K562 (cell line): ENCODE measurements at regions not wholly inside any gene's neighbourhood (a gene's known extent, or its start where the extent isn't known, plus 50 kb on each side); places are given as distances from the start of the nearest gene placed in this dataset.
"Not testable (repeated sequence)": the region's sequence is repeated elsewhere in the genome, so short reads cannot be mapped to it uniquely, and the experiment has no call there.

Source experiments
- ATAC-seq: fragments of 200-7000 bp; cut with Tn5 transposase; 3 replicates; pipeline ENCODE4 v1.9.1; 2020; ENCODE audit warnings: moderate library complexity
- BruUV-seq: library from RNA; stranded (reverse); fragments of 400-500 nt; replicated peaks from 2 replicates; lab custom pipeline; 2021; lab: Mats Ljungman, UMichigan
- CTCF ChIA-PET: fragments of 300-600 bp; formaldehyde crosslinking; extraction: SDS; loops from one replicate; lab custom pipeline; 2021; ENCODE audit warnings: low intra/inter-chr PET ratio; lab: Yijun Ruan, JAX
- POLR2A ChIA-PET: fragments of 300-600, 350-650 bp; sonication (Branson Sonifier 250); formaldehyde crosslinking; extraction: SDS; loops from one replicate; lab custom pipeline; 2021; ENCODE audit warnings: antibody characterized with exemption, inconsistent platforms; lab: Yijun Ruan, JAX
- DNase-seq, 4 experiments: peaks; one replicate each; pipeline versions ENCODE4 v3.0.0 to v3.0.0-alpha.2; 2011 to 2018; ENCODE audit warnings: low spot score in 3 of 4, mixed read lengths in 3 of 4; ENCODE audit errors: extremely low read depth in 1 of 4
- FAIRE-seq: peaks from 2 replicates; lab custom pipeline; 2011; peaks lifted over from hg19 to GRCh38; lab: Jason Lieb, UNC
- H2AFZ ChIP-seq: 2 replicates; pipeline ENCODE4 v1.6.0; 2011; ENCODE audit warnings: low read depth, low read length, control low read depth, inconsistent platforms
- H3K27ac ChIP-seq: fragments of 200-600 bp; 3 replicates; pipeline ENCODE4 v1.8.0; 2011; ENCODE audit warnings: low read depth, mild to moderate bottlenecking, control low read depth, inconsistent platforms, low read length, moderate library complexity, mixed read lengths; ENCODE audit errors: extremely low read depth
- H3K27me3 ChIP-seq, 2 experiments: fragments of 300-600 bp in 1 of 2; 2 replicates in 1 of 2; 3 replicates in 1 of 2; pipeline versions ENCODE4 v1.6.0 to v1.8.0; 2011; ENCODE audit warnings: inconsistent platforms in 2 of 2, low read length in 2 of 2, mild to moderate bottlenecking in 1 of 2, mixed read lengths in 1 of 2, moderate library complexity in 1 of 2; ENCODE audit not compliant: control insufficient read depth in 2 of 2, insufficient read depth in 2 of 2
- H3K36me3 ChIP-seq: fragments of 300-600 bp; 3 replicates; pipeline ENCODE4 v1.8.0; 2011; ENCODE audit warnings: mild to moderate bottlenecking, low read length, inconsistent platforms; ENCODE audit not compliant: control insufficient read depth, insufficient read depth
- H3K4me1 ChIP-seq, 2 experiments: fragments of 200-600 bp in 1 of 2; replicated peaks in 1 of 2; 2 replicates in 1 of 2; 3 replicates in 1 of 2; pipeline versions ENCODE4 v1.5.1 to v1.8.0; 2011; ENCODE audit warnings: inconsistent platforms in 2 of 2, low read length in 2 of 2, mild to moderate bottlenecking in 1 of 2, mixed read lengths in 1 of 2, moderate library complexity in 1 of 2; ENCODE audit not compliant: control insufficient read depth in 2 of 2, insufficient read depth in 2 of 2
- H3K4me2 ChIP-seq: 2 replicates; pipeline ENCODE4 v1.6.1; 2011; ENCODE audit warnings: low read length, control low read depth, inconsistent platforms, mixed read lengths; ENCODE audit not compliant: insufficient read depth
- H3K4me3 ChIP-seq: fragments of 200-600 bp; sonication (generic), shearing (Covaris generic); 2 replicates; pipeline ENCODE4 v1.5.1; 2016; ENCODE audit warnings: control low read depth, inconsistent platforms
- H3K79me2 ChIP-seq: fragments of 200-600 bp; 3 replicates; pipeline ENCODE4 v1.8.0; 2011; ENCODE audit warnings: low read length, inconsistent platforms; ENCODE audit not compliant: control insufficient read depth, insufficient read depth
- H3K9ac ChIP-seq, 2 experiments: 2 replicates each; pipeline versions ENCODE4 v1.6.0 to v1.6.1; 2011; ENCODE audit warnings: low read depth in 2 of 2, low read length in 2 of 2, control low read depth in 1 of 2, inconsistent platforms in 1 of 2, mild to moderate bottlenecking in 1 of 2, mixed read lengths in 1 of 2; ENCODE audit not compliant: insufficient read depth in 1 of 2
- H3K9me1 ChIP-seq: one replicate; pipeline ENCODE4 v1.6.0; 2011; ENCODE audit warnings: inconsistent platforms, mild to moderate bottlenecking, low read length, moderate library complexity; ENCODE audit not compliant: control insufficient read depth, insufficient read depth
- H3K9me3 ChIP-seq: replicated peaks from 2 replicates; pipeline ENCODE4 v1.5.1; 2011; ENCODE audit warnings: low read depth, low read length, inconsistent platforms; ENCODE audit not compliant: control insufficient read depth, insufficient read depth
- H4K20me1 ChIP-seq: replicated peaks from 2 replicates; pipeline ENCODE4 v1.6.1; 2011; ENCODE audit warnings: low read length, inconsistent platforms, mixed read lengths; ENCODE audit not compliant: control insufficient read depth, insufficient read depth
- MCM7 ChIP-seq, 2 experiments: fragments of 450-650 bp; IDR thresholded peaks; 2 replicates each; pipeline ENCODE4 v1.6.1; 2016 to 2018
- NKRF ChIP-seq: fragments of 450-650 bp; IDR thresholded peaks from 2 replicates; pipeline ENCODE4 v1.6.1; 2016; ENCODE audit warnings: borderline replicate concordance
- RBM25 ChIP-seq: fragments of 200-400 bp; formaldehyde crosslinking; IDR thresholded peaks from 2 replicates; pipeline ENCODE4 v1.6.1; 2018; ENCODE audit warnings: low read length, low read depth, moderate library complexity; ENCODE audit not compliant: severe bottlenecking
- SAFB2 ChIP-seq: fragments of 200-400 bp; formaldehyde crosslinking; IDR thresholded peaks from 2 replicates; pipeline ENCODE4 v1.6.1; 2018; ENCODE audit warnings: borderline replicate concordance, low read length, low read depth, moderate library complexity; ENCODE audit not compliant: severe bottlenecking
- SRSF7 ChIP-seq: fragments of 200-400 bp; formaldehyde crosslinking; optimal IDR thresholded peaks from 2 replicates; pipeline ENCODE3; 2017; ENCODE audit warnings: mild to moderate bottlenecking, low read depth, low read length
- ZMIZ1 ChIP-seq, 2 experiments: fragments of 150-350 bp in 1 of 2; IDR thresholded peaks; 2 replicates each; pipeline ENCODE4 v1.6.1; 2012 to 2016; ENCODE audit warnings: low read depth in 2 of 2, low read length in 2 of 2, mild to moderate bottlenecking in 1 of 2, moderate library complexity in 1 of 2
- ZNF263 ChIP-seq: sonication (generic); formaldehyde crosslinking; IDR thresholded peaks from 2 replicates; pipeline ENCODE4 v1.8.0; 2022; ENCODE audit warnings: mild to moderate bottlenecking, missing genetic modification reagents, borderline replicate concordance
- ZNF280A ChIP-seq: fragments of 450-650 bp; IDR thresholded peaks from 2 replicates; pipeline ENCODE4 v1.6.1; 2018; ENCODE audit warnings: mild to moderate bottlenecking, low read depth; ENCODE audit not compliant: partially characterized antibody
- WGBS: fragments of 100-300 bp; shearing (Covaris generic); methylation state at CpG from one replicate; pipeline ENCODE4 v1.1.6; 2016; ENCODE audit warnings: low coverage, mixed read lengths; ENCODE audit not compliant: insufficient coverage; ENCODE audit errors: missing lambda C conversion rate; 5-methylcytosine and 5-hydroxymethylcytosine counted together
- in situ Hi-C: fragments of 300-500 bp; cut with MboI; formaldehyde crosslinking; loops from 4 replicates; pipeline ENCODE4 v1.15.0; 2018; ENCODE audit warnings: inconsistent platforms, mixed read lengths
- intact Hi-C: fragments of 100-400 bp; cut with micrococcal nuclease; formaldehyde crosslinking; loops from 2 replicates; pipeline ENCODE4 v1.14.2; 2022

- intact Hi-C loops, FAIRE-seq, H3K36me3 ChIP-seq, DNase-seq, in situ Hi-C loops, H3K4me3 ChIP-seq, H3K4me1 ChIP-seq, H3K9me3 ChIP-seq, ATAC-seq, H3K9ac ChIP-seq, H3K4me2 ChIP-seq, H3K27ac ChIP-seq, BruUV-seq, POLR2A ChIA-PET, H4K20me1 ChIP-seq, H2AFZ ChIP-seq, H3K9me1 ChIP-seq, CTCF ChIA-PET, H3K79me2 ChIP-seq: not testable (repeated sequence)
- H3K27me3 ChIP-seq, result peaks cover 0 to 23% of the 10 kb centered on the region in 2 experiments; a peak in 4 of 5 replicates
- WGBS, result 3% methylated on average over 2 of the region's 4 CpGs
Observed at GRCh38 chr5:37927753-37928152, 87.9 kb upstream of the GDNF start.

GRCh38 chr5:37926732-37927131 is 86.9 kb upstream of the GDNF start:
- no peak for ATAC-seq
- Histone ChIP-seq H3K27me3 (peaks cover 0 to 23% of the 10 kb centered on the region in 2 experiments; a peak in 4 of 5 replicates), H3K4me3 (no peak overlapping the region), H3K36me3 (no peaks in the 10 kb centered on the region), H3K9me3 (no peaks in the 10 kb centered on the region), H3K27ac (no peak overlapping the region), H3K9ac (no peak overlapping the region), H3K79me2 (no peaks in the 10 kb centered on the region), H3K4me1 (no peaks in the 10 kb centered on the region), H3K4me2 (no peak overlapping the region), H4K20me1 (no peaks in the 10 kb centered on the region), H3K9me1 (no peaks in the 10 kb centered on the region), H2AFZ (no peak overlapping the region)
- intact Hi-C loops, result no loop called here
- POLR2A ChIA-PET, result interaction anchor here (0.7 to 1.6 kb wide), 2 partner anchors 12 to 172 kb away, joined by 3 read pairs; no protein-coding TSS in a partner anchor
- no peak for FAIRE-seq
- CTCF ChIA-PET, result no interaction called here
- in situ Hi-C loops, result no loop called here
- 0% methylated on average over 2 of the region's 2 CpGs for WGBS
- BruUV-seq, result no TSS peak
- no peak for DNase-seq
- no peak for TF ChIP-seq RBM25
- TF ChIP-seq NKRF, result no peak
- no peak for TF ChIP-seq ZNF280A
- no peak for TF ChIP-seq MCM7 (IDR thresholded peaks at IDR 0.05)
- TF ChIP-seq SAFB2, result no peak
- no peak for TF ChIP-seq ZNF263 (CRISPR knock-in tag)
- no peak for TF ChIP-seq ZMIZ1 (IDR thresholded peaks at IDR 0.05; ENCODE audit: low read depth in 2 of 2, low read length in 2 of 2)
- no peak for TF ChIP-seq SRSF7
